Smooth muscle cell (in vitro differentiated cells): ENCODE measurements at regions not wholly inside any gene's neighbourhood (a gene's known extent, or its start where the extent isn't known, plus 50 kb on each side); places are given as distances from the start of the nearest gene placed in this dataset.

Experiments
- DNase-seq: peaks from one replicate; lab custom pipeline; 2025; ENCODE audit not compliant: unreplicated experiment; lab: John Stamatoyannopoulos, UW
- H2AFZ ChIP-seq: fragments of 200-600 bp; sonication (generic); 2 replicates; pipeline ENCODE4 v1.6.0; 2016; ENCODE audit warnings: antibody characterized with exemption, low read depth, mild to moderate bottlenecking
- H3F3A ChIP-seq: fragments of 200-600 bp; sonication (generic); 2 replicates; pipeline ENCODE4 v1.6.0; 2017; ENCODE audit warnings: antibody characterized with exemption, low read depth
- H3K27ac ChIP-seq: fragments of 200-600 bp; sonication (generic); 2 replicates; pipeline ENCODE4 v1.5.1; 2016; ENCODE audit warnings: low read depth, mild to moderate bottlenecking
- H3K27me3 ChIP-seq: fragments of 200-600 bp; sonication (generic); 2 replicates; pipeline ENCODE4 v1.6.1; 2016; ENCODE audit warnings: low read depth, mild to moderate bottlenecking
- H3K36me3 ChIP-seq: fragments of 200-600 bp; sonication (generic); 2 replicates; pipeline ENCODE4 v1.5.1; 2016; ENCODE audit warnings: low read depth
- H3K4me1 ChIP-seq: fragments of 200-600 bp; sonication (generic); 2 replicates; pipeline ENCODE4 v1.5.1; 2016; ENCODE audit warnings: low read depth
- H3K4me2 ChIP-seq: fragments of 200-600 bp; sonication (generic); 2 replicates; pipeline ENCODE4 v1.6.0; 2016; ENCODE audit warnings: mild to moderate bottlenecking
- H3K4me3 ChIP-seq: fragments of 200-600 bp; sonication (generic); 2 replicates; pipeline ENCODE4 v1.5.1; 2016; ENCODE audit warnings: mild to moderate bottlenecking
- H3K79me2 ChIP-seq: fragments of 200-600 bp; sonication (generic); 2 replicates; pipeline ENCODE4 v1.6.0; 2016; ENCODE audit warnings: low read depth, mild to moderate bottlenecking
- H3K9ac ChIP-seq: fragments of 200-600 bp; sonication (generic); 2 replicates; pipeline ENCODE4 v1.6.0; 2016; ENCODE audit warnings: low read depth
- H3K9me3 ChIP-seq: fragments of 200-600 bp; sonication (generic); replicated peaks from 2 replicates; pipeline ENCODE4 v1.5.1; 2016; ENCODE audit warnings: low read depth
- H4K20me1 ChIP-seq: fragments of 200-600 bp; sonication (generic); 2 replicates; pipeline ENCODE4 v1.6.0; 2016; ENCODE audit warnings: low read depth
- WGBS: methylation state at CpG from one replicate; pipeline ENCODE4 v1.1.7; 2016; ENCODE audit warnings: low lambda C conversion rate; 5-methylcytosine and 5-hydroxymethylcytosine counted together
- TF ChIP-seq, protein P1 (sequence below): fragments of 200-600 bp; sonication (generic); IDR thresholded peaks from 2 replicates; pipeline ENCODE4 v1.5.1; 2017; ENCODE audit warnings: borderline replicate concordance, mild to moderate bottlenecking, antibody characterized with exemption; ENCODE audit not compliant: insufficient read depth, poor library complexity, severe bottlenecking

DNA sequence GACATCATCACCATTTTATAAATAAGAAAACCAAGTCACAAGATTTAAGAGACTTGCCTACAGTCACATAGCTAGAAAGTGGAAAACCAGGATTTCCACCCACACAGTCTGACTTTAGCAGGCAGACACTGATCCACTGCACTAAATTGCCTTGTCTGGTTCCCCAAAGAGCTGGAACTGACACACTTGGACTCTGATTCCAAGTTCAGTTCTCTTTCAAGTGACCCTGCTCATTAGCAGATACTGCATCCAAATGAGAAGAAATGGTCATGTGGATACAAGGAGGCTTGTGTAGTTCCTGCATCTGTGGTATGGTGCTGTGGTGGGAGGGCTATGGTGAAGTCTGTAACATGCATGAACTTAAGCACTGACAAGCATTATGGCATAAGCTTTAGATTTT is 180.1 kb upstream of the MKLN1 start:
- H2AFZ ChIP-seq: no peak overlapping the region
- H3F3A ChIP-seq: no peaks in the 10 kb centered on the region
- H3K4me2 ChIP-seq: peak overlapping the region; percentile 0
- DNase-seq: no peak
- no peaks in the 10 kb centered on the region for H3K79me2 ChIP-seq
- H3K9ac ChIP-seq: no peak overlapping the region
- no peaks in the 10 kb centered on the region for H3K36me3 ChIP-seq
- no peaks in the 10 kb centered on the region for H3K27me3 ChIP-seq
- no peaks in the 10 kb centered on the region for H3K9me3 ChIP-seq
- peak overlapping the region; percentile 37 for H3K27ac ChIP-seq
- TF ChIP-seq, protein P1, sequence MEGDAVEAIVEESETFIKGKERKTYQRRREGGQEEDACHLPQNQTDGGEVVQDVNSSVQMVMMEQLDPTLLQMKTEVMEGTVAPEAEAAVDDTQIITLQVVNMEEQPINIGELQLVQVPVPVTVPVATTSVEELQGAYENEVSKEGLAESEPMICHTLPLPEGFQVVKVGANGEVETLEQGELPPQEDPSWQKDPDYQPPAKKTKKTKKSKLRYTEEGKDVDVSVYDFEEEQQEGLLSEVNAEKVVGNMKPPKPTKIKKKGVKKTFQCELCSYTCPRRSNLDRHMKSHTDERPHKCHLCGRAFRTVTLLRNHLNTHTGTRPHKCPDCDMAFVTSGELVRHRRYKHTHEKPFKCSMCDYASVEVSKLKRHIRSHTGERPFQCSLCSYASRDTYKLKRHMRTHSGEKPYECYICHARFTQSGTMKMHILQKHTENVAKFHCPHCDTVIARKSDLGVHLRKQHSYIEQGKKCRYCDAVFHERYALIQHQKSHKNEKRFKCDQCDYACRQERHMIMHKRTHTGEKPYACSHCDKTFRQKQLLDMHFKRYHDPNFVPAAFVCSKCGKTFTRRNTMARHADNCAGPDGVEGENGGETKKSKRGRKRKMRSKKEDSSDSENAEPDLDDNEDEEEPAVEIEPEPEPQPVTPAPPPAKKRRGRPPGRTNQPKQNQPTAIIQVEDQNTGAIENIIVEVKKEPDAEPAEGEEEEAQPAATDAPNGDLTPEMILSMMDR: no peak
- H3K4me1 ChIP-seq: no peaks in the 10 kb centered on the region
- H3K4me3 ChIP-seq: no peak overlapping the region
- no peaks in the 10 kb centered on the region for H4K20me1 ChIP-seq

GRCh38 chr7:131148258-131148657 is 179.4 kb upstream of the MKLN1 start:
- no peaks in the 10 kb centered on the region for H4K20me1 ChIP-seq
- H3K4me3 ChIP-seq: no peak overlapping the region
- no peaks in the 10 kb centered on the region for H3F3A ChIP-seq
- no peak for DNase-seq
- TF ChIP-seq, protein P1: no peak
- no peaks in the 10 kb centered on the region for H3K79me2 ChIP-seq
- no peaks in the 10 kb centered on the region for H3K9me3 ChIP-seq
- H3K4me1 ChIP-seq: no peaks in the 10 kb centered on the region
- H3K4me2 ChIP-seq: peak overlapping the region; percentile 0
- WGBS: 94% methylated on average over 4 of the region's 4 CpGs
- no peak overlapping the region for H3K9ac ChIP-seq
- no peaks in the 10 kb centered on the region for H3K36me3 ChIP-seq
- no peaks in the 10 kb centered on the region for H3K27me3 ChIP-seq
- H3K27ac ChIP-seq: peak overlapping the region; percentile 37
- no peak overlapping the region for H2AFZ ChIP-seq

DNA sequence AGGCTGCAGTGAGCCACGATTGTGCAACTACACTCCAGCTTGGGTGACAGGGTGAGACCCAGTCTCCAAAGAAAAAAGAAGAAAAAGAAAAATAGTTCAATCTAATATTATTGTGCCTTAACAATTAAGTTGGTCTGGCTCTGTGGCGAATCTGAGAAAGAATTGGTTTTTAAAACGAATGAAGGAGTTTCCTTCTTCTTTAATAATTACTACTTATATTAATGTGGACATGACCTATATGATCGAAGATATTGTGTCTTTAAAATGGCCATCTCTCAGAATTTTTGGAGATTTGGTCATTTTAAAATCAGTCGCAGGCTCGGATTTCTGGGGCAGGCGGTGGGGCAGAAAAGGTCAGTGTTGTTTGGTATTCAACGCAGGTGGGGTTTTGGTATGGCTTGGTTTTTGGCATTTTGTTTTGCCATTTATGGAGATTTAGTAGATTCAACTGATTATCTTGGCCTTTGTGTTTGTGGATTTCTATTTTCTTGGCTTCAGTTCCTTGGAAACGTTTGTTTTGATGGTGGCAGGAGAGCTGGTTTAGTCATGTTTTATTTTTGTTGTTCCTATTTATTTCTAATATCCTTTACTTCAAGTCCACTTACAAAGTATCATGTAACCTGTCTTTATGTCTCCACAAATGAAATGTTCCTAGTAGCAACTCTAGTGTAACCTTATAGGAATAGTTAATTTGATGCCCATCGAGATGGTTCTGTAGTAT is 178.8 kb upstream of the MKLN1 start:
- TF ChIP-seq, protein P1: no peak
- Histone ChIP-seq H4K20me1 (no peaks in the 10 kb centered on the region), H3K27me3 (no peaks in the 10 kb centered on the region), H3K9ac (no peak overlapping the region), H3K79me2 (no peaks in the 10 kb centered on the region), H3F3A (no peaks in the 10 kb centered on the region), H3K4me2 (no peak overlapping the region), H3K4me3 (no peak overlapping the region), H3K36me3 (no peaks in the 10 kb centered on the region), H3K9me3 (no peaks in the 10 kb centered on the region), H2AFZ (no peak overlapping the region), H3K4me1 (no peaks in the 10 kb centered on the region), H3K27ac (no peak overlapping the region)
- WGBS: 92% methylated on average over 10 of the region's 10 CpGs
- DNase-seq: no peak

GRCh38 chr7:131149429-131149773 is 178.3 kb upstream of the MKLN1 start:
- Histone ChIP-seq H4K20me1 (no peaks in the 10 kb centered on the region), H3K79me2 (no peaks in the 10 kb centered on the region), H3K4me2 (no peak overlapping the region), H3F3A (no peaks in the 10 kb centered on the region), H3K36me3 (no peaks in the 10 kb centered on the region), H3K4me1 (no peaks in the 10 kb centered on the region), H3K27ac (no peak overlapping the region), H3K4me3 (no peak overlapping the region), H2AFZ (no peak overlapping the region), H3K27me3 (no peaks in the 10 kb centered on the region), H3K9ac (no peak overlapping the region), H3K9me3 (no peaks in the 10 kb centered on the region)
- TF ChIP-seq, protein P1: no peak
- DNase-seq: no peak
